Suppressor macrophage treated with lipopolysaccharide for 4 hours (primary cell): ENCODE measurements at regions not wholly inside any gene's neighbourhood (a gene's known extent, or its start where the extent isn't known, plus 50 kb on each side); places are given as distances from the start of the nearest gene placed in this dataset.
"Not testable (repeated sequence)": the region's sequence is repeated elsewhere in the genome, so short reads cannot be mapped to it uniquely, and the experiment has no call there.

Experiments
- DNase-seq: peaks from one replicate; pipeline ENCODE4 v3.0.0-alpha.2; 2020

GRCh38 chr5:126233256-126233655 is 190.0 kb upstream of the GRAMD2B start:
- no peak for DNase-seq

GRCh38 chr5:126234563-126235195 is 188.5 kb upstream of the GRAMD2B start:
- DNase-seq = no peak

- no peak for DNase-seq
These were observed 187.6 kb upstream of the GRAMD2B start for GRCh38 chr5:126235628-126236027.

- DNase-seq = no peak
These were observed 186.2 kb upstream of the GRAMD2B start for GRCh38 chr5:126236994-126237393.

- DNase-seq = no peak
These were observed 174.6 kb upstream of the GRAMD2B start for GRCh38 chr5:126248611-126249010.

- no peak for DNase-seq
These were observed 172.2 kb upstream of the GRAMD2B start for GRCh38 chr5:126251024-126251423.

GRCh38 chr5:126253406-126253805 is 169.8 kb upstream of the GRAMD2B start:
- DNase-seq = no peak

GRCh38 chr5:126263591-126264184 is 159.5 kb upstream of the GRAMD2B start:
- DNase-seq = no peak

- DNase-seq = no peak
These were observed 157.3 kb upstream of the GRAMD2B start for GRCh38 chr5:126265917-126266316.

GRCh38 chr5:126267438-126267837 is 155.8 kb upstream of the GRAMD2B start:
- DNase-seq = no peak

- DNase-seq = no peak
These were observed 154.4 kb upstream of the GRAMD2B start for GRCh38 chr5:126268697-126269315.

- no peak for DNase-seq
These were observed 153.7 kb upstream of the GRAMD2B start for GRCh38 chr5:126269511-126269910.

- DNase-seq = no peak
These were observed 152.1 kb upstream of the GRAMD2B start for GRCh38 chr5:126271141-126271540.

GRCh38 chr5:126274076-126274762 is 149.0 kb upstream of the GRAMD2B start:
- DNase-seq = no peak

GRCh38 chr5:126274763-126275125 is 148.5 kb upstream of the GRAMD2B start:
- no peak for DNase-seq

- DNase-seq = no peak
These were observed 145.4 kb upstream of the GRAMD2B start for GRCh38 chr5:126277762-126278161.

GRCh38 chr5:126280343-126280742 is 142.9 kb upstream of the GRAMD2B start:
- DNase-seq = no peak

- DNase-seq = no peak
These were observed 142.4 kb upstream of the GRAMD2B start for GRCh38 chr5:126280846-126281245.

- DNase-seq = no peak
These were observed 138.1 kb upstream of the GRAMD2B start for GRCh38 chr5:126284977-126285696.

GRCh38 chr5:126296121-126296520 is 127.1 kb upstream of the GRAMD2B start:
- not testable (repeated sequence) for DNase-seq

GRCh38 chr5:126300293-126300692 is 122.9 kb upstream of the GRAMD2B start:
- DNase-seq = no peak

- DNase-seq = no peak
These were observed 122.2 kb upstream of the GRAMD2B start for GRCh38 chr5:126301056-126301455.

GRCh38 chr5:126309860-126310259 is 113.3 kb upstream of the GRAMD2B start:
- no peak for DNase-seq
